GM18951 (cell line): ENCODE measurements at regions not wholly inside any gene's neighbourhood (a gene's known extent, or its start where the extent isn't known, plus 50 kb on each side); places are given as distances from the start of the nearest gene placed in this dataset.

ENCODE experiments used
- POLR2A ChIP-seq: IDR thresholded peaks from 4 replicates; pipeline ENCODE4 v1.6.1; 2011; ENCODE audit warnings: mild to moderate bottlenecking; ENCODE audit not compliant: insufficient read length, insufficient read depth; ENCODE audit errors: extremely low read depth
- in situ Hi-C: fragments of 300-500 bp; cut with MboI; formaldehyde crosslinking; loops from one replicate; pipeline ENCODE4 v1.12.0; 2022; ENCODE audit warnings: low sequenced_read_pairs, mixed read lengths, inconsistent platforms; ENCODE audit not compliant: unreplicated experiment

- in situ Hi-C loops = loop anchor here (25.0 kb wide), 1 partner anchor 424 kb away; no protein-coding TSS in a partner anchor
- TF ChIP-seq POLR2A = no peak
Observed at GRCh38 chr21:38136201-38136600, 120.6 kb upstream of the KCNJ15 start.

DNA sequence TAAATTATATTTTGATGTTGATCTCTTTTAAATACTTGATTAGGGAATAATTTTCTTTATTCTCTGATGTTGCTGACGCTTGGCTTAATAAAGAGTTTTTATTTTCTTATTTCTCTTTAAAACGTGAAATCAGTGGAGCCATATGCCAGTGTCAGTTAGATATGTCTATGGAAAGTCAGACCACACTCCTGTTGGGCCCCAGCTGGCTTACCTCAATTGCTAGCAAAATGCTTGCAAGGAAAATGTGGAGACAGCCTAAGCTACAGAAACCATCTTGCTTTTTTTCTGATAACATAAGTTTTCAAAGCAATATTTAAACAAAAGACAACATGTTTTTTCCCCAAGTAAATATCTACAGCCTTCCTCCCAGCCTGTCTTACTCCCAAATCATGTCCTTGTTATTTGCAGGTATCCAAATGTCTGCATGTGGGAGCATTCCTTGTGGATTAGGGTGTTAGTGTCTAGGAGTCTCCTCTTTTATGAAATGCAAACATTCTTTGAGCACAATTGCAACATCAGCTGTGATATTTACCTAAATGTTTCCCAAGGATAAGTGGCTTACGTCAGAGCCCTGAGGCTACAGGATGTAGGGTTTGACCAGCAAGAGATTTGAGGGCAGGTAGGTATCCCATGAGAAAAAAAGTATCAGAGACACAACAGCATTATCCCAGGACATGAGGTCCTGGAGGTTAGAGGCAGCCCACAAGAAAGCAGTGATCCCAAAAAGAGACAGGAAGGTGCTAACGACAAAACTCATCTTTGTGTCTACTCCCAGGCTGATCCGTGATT lies 117.2 kb upstream of the KCNJ15 start:
- no peak for TF ChIP-seq POLR2A
- in situ Hi-C loops = loop anchor here (25.0 kb wide), 1 partner anchor 427 kb away; no protein-coding TSS in a partner anchor

GRCh38 chr21:38140207-38140903 lies 116.4 kb upstream of the KCNJ15 start:
- in situ Hi-C loops = loop anchor here (25.0 kb wide), 1 partner anchor 428 kb away; no protein-coding TSS in a partner anchor
- no peak for TF ChIP-seq POLR2A

DNA sequence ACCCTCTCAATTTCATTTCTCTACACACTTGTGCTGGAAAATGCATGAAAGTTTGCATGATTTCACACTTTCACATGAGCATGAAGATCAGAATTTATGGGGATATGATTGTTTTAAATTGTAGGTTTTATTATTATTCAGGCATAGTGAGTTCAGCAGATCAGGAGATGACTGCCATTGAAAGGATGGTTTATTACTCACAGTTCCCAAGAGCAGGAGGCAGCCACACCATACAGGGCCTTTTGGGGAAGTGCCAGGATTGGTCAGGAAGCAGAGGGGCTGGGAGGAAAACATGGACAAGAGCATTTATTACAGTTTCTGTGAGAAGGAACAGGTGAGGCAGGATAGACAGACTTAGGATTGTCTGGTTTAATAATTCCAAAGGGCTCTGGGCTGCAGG lies 114.6 kb upstream of the KCNJ15 start:
- in situ Hi-C loops = loop anchor here (25.0 kb wide), 1 partner anchor 430 kb away; no protein-coding TSS in a partner anchor
- TF ChIP-seq POLR2A = no peak

DNA sequence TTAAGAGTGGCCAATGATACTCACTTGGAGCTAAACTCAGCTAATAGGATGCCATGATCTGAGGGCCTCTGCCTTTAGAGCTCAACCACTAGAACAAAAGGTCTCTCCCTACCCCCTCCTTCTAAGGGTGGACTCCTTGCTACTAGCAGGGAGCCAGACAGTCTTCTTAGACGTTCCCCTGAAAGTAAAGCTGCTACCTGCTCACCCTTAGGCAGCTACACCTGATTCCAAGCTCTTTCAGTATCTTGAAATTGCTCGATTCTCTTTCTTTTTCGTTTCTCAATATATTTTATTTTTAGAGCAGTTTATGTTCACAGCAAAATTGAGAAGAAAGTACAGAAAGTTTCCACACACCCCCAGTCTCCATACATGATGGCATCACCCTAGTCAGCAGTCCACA lies 112.6 kb upstream of the KCNJ15 start:
- in situ Hi-C loops = loop anchor here (25.0 kb wide), 1 partner anchor 432 kb away; no protein-coding TSS in a partner anchor
- no peak for TF ChIP-seq POLR2A

GRCh38 chr21:38145104-38145503 lies 111.7 kb upstream of the KCNJ15 start:
- no peak for TF ChIP-seq POLR2A
- in situ Hi-C loops = loop anchor here (25.0 kb wide), 1 partner anchor 433 kb away; no protein-coding TSS in a partner anchor

DNA sequence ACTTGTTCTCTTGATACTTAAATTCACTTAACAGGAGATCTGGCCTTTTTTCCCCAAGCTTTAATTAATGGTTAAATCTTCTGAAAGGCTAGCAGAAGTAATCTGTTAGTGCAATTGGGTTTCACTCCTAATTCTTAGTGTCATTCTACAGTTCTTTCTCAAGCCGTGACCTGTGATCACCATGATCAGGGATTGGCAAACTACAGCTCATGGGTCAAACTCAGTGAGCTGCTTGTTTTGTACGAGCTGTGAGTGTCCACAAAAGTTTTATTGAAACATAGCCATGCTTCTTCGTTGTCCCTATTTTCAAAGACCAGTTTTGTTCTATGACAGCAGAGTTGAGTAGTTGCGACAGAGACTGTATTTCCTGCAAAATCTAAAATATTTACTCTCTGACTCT lies 109.4 kb upstream of the KCNJ15 start:
- TF ChIP-seq POLR2A = no peak
- in situ Hi-C loops = loop anchor here (25.0 kb wide), 1 partner anchor 435 kb away; no protein-coding TSS in a partner anchor

GRCh38 chr21:38148046-38148445 lies 108.7 kb upstream of the KCNJ15 start:
- in situ Hi-C loops = loop anchor here (25.0 kb wide), 1 partner anchor 436 kb away; no protein-coding TSS in a partner anchor
- TF ChIP-seq POLR2A = no peak

DNA sequence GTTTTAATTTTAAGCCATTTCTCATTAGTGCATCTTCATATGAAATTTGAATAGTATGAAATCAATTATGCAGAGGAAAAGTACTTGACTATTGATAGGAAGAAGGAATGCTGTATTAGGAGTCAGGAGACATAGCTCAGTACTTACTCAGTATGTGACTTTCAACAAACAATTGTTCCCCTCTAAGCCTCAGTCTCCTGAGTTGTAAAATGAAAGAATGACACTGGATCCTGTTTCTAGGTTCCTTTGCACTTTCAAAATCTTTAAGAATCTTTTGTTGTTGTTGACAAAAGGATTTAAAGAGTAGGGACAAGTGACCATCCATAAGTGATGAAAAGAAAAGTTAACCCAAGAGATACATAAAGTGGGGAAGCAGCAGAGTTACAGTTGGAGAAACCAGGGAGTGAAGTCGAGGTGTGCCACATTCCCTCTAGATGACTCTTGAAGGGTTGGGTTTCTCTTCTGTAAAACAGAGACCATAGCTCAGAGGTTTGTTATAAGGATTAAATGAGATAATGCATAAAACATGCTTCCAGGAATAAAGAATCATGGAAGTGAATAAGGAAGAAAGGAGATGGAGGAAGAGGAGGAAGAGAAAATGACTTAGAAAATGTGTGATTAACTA lies 105.7 kb upstream of the KCNJ15 start:
- TF ChIP-seq POLR2A = no peak
- in situ Hi-C loops = no loop called here

GRCh38 chr21:38156200-38156599 lies 100.6 kb upstream of the KCNJ15 start:
- no peak for TF ChIP-seq POLR2A
- in situ Hi-C loops = no loop called here

DNA sequence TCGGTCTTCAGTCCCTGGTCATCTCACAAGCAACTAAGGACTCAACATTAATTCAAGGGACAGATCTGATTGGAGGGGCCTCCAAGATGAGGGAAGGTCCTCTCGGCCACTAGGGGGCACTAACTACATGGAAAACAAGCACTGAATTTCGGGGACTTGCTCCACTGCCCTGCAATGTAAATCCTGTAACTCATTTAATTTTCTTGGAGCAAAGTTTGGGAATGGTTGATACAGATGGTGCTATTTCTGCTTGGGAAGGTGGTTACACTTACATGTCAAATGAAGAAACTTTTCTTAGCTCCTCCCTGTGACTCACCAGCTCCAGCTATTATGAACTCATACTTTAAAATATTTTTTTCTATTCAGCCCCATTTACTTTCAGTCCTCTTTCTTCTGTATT lies 97.4 kb upstream of the KCNJ15 start:
- TF ChIP-seq POLR2A = no peak
- in situ Hi-C loops = no loop called here

DNA sequence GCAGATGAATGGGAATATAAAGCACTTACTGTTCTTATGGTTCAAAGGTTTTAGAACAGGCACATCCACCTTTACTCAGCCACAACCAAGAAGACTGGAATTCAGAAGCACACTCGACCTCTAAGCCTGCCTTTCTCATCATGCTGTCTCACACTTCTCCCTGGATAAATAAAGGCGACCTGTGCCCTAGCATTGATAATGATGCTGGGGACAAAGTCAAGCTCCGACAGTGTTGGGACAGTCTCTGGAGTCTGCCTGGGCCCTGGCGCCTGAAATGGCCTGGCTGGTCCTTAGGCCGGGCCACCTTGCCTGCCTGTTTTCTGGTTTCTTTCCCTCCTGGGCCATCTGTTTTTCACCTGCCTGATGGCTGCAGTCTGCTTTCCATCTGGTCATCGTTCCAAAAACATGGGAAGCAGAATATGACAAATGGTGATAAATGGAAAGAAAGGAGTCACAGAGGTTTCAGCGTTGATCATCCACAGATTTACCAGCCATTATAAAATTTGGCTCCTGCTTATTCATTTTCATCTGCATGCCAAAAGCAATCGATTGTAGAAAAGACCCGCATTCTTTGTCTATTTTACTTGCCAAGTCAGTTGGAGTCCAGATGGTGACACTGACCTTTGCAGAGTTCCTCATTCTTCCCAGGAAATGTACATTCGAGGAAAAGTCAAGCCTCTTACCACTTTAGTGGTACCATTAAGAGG lies 91.2 kb upstream of the KCNJ15 start:
- in situ Hi-C loops = no loop called here
- TF ChIP-seq POLR2A = no peak

DNA sequence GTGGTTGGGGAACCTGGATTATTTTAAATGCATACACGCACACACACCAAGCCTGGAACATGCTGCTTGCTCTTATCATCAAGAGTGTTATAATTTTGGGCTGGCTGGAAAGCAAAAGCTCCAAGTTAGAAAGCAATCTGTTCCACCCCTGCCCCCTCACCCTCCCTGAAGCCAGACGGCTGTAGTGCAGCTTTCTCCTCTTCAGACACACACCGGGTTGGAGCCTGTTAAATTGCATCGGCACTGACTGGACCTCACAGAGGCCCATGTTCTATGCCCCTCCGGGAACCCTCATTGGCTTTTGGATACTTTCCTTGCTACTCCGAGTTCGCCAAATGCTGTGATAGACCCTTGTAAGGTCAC lies 90.6 kb upstream of the KCNJ15 start:
- in situ Hi-C loops = no loop called here
- no peak for TF ChIP-seq POLR2A
